Central memory CD8-positive, alpha-beta T cell (primary cell): ENCODE measurements at regions not wholly inside any gene's neighbourhood (a gene's known extent, or its start where the extent isn't known, plus 50 kb on each side); places are given as distances from the start of the nearest gene placed in this dataset.

ENCODE experiments used
- ATAC-seq: fragments of 150-1000 bp; cut with Tn5 transposase; replicated peaks from 2 replicates; pipeline ENCODE4 v1.10.0; 2022; ENCODE audit warnings: mild to moderate bottlenecking, moderate FRiP score, moderate number of reproducible peaks; ENCODE audit not compliant: poor library complexity, severe bottlenecking; ENCODE audit errors: extremely low read depth
- DNase-seq, 2 donors: peaks; one replicate each; pipeline ENCODE4 v3.0.0; 2021; ENCODE audit warnings: low spot score in 2 of 2
- H3K27ac Mint-ChIP-seq: one replicate; pipeline ENCODE4 v1.8.0; 2022; ENCODE audit warnings: low read depth, mild to moderate bottlenecking, moderate library complexity, mixed read lengths
- H3K27me3 Mint-ChIP-seq: one replicate; pipeline ENCODE4 v1.8.0; 2022; ENCODE audit warnings: mixed read lengths
- H3K36me3 Mint-ChIP-seq: one replicate; pipeline ENCODE4 v1.8.0; 2022; ENCODE audit warnings: mild to moderate bottlenecking, moderate library complexity, mixed read lengths; ENCODE audit not compliant: insufficient read depth
- H3K4me1 Mint-ChIP-seq: one replicate; pipeline ENCODE4 v1.8.0; 2022; ENCODE audit warnings: mixed read lengths
- H3K4me3 Mint-ChIP-seq: one replicate; pipeline ENCODE4 v1.8.0; 2022; ENCODE audit warnings: mild to moderate bottlenecking, moderate library complexity, mixed read lengths
- H3K9me3 Mint-ChIP-seq: one replicate; pipeline ENCODE4 v1.8.0; 2022; ENCODE audit warnings: mixed read lengths

DNA sequence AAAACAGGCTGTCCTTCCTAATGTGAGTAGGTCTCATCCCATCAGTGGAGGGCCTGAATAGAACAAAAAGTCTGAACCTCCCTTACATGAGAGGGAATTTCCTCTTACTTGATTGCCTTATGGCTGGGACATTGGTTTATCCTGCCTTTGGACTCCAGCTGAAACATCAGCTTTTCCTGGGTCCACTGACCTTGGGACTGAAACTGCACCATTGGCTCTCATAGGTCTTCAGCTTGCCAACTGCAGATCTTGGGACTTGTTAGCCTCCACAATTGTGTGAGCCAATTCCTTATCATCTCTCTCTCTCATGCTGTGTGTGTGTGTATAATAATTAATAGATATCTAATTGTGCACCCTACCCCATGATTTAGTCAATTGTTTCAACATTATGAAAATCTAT is 375.3 kb upstream of the DDI1 start:
- Mint-ChIP-seq H3K4me3 (no peak overlapping the region), H3K27ac (no peak overlapping the region), H3K36me3 (peaks cover 1% of the 10 kb centered on the region), H3K4me1 (peaks cover 12% of the 10 kb centered on the region), H3K27me3 (no peaks in the 10 kb centered on the region), H3K9me3 (no peaks in the 10 kb centered on the region)
- ATAC-seq (no peak), DNase-seq (no peak)

DNA sequence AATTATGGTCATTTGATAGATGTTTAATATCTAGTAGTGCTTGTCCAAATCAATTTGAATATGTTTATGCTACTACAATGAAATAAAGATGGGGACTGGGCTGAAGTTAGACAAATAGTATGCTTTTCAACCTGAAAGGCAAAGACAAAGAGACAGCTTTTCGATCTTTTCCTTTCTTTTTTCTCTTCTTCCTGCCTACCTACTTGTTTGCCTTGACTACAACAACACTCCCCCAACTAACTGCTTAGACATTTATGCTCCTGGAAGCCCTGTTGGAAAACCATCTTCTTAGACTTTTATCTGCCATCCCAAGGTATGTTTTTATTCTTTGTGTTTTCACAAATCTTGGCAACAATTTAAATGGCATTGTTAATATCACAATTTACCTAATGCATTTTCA is 374.4 kb upstream of the DDI1 start:
- Mint-ChIP-seq H3K36me3 (peaks cover 1% of the 10 kb centered on the region), H3K9me3 (no peaks in the 10 kb centered on the region), H3K4me3 (no peak overlapping the region), H3K4me1 (peaks cover 12% of the 10 kb centered on the region), H3K27me3 (no peaks in the 10 kb centered on the region), H3K27ac (no peak overlapping the region)
- DNase-seq (no peak), ATAC-seq (no peak)

DNA sequence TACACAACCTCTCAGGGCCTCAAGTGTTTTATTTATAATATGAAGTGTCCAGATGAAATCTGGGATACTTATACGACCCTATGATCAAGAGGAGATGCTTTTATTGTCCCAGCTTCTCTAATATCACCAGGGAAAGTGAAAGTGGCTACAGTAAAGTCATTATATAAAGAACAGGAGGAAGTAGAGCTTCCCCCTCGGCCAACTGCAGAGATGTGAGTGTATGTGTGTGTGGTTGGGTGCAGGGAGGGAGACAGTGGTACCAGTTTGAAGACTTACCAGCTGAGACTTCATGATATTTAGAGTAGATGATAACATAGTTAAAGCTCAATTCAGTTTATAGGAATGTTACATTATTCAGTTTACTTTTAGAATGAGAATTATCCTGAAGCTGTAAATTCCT is 373.6 kb upstream of the DDI1 start:
- ATAC-seq: no peak
- Mint-ChIP-seq H3K9me3 (no peaks in the 10 kb centered on the region), H3K4me1 (peaks cover 12% of the 10 kb centered on the region), H3K27me3 (no peaks in the 10 kb centered on the region), H3K27ac (no peak overlapping the region), H3K36me3 (peaks cover 1% of the 10 kb centered on the region), H3K4me3 (no peak overlapping the region)
- DNase-seq: no peak

DNA sequence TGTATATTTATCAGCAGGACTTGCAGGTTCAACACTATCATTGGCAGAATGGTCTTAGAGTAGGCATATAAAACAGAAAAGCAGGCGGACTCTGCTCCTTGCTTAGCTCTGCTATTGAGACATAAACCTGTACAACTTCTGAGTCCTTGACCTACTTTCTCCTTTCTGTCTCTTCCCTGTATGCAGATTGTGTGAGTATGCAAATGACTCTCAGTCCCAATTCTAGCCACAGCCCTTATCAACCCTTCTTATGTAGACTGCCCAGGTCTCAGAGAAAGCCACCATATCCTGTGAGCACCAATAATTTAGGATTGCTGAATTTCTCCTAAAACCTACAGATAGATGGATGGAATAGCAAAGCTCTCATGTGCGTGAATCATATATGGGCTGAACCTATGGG is 367.6 kb upstream of the DDI1 start:
- Mint-ChIP-seq H3K4me1 (peaks cover under 1% of the 10 kb centered on the region), H3K27ac (no peak overlapping the region), H3K9me3 (no peaks in the 10 kb centered on the region), H3K36me3 (no peaks in the 10 kb centered on the region), H3K4me3 (no peak overlapping the region), H3K27me3 (peaks cover 19% of the 10 kb centered on the region)
- no peak for DNase-seq
- no peak for ATAC-seq

DNA sequence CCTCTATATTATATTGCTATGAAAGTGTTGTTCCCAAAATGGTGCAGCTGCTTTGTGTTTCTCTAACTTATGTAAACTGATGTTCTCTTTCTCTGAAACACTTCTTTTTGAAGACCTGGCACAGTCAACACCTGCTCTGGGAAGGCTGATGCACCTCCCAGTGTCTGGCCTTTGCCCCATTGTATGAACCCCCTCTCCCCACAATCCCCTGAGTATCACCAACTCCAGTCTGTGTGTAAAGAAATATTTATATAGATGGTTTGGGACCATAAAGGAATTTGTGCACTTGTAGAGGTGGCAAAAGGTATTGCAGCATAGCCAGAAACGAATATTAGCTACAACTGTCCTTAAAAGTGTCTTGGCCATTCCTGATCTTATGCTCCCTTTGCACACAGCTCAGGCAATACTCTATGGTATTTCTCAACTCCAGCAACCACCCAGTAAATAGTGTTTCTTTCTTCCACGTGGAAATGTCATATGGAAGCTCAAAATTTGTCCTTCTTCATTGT is 365.2 kb upstream of the DDI1 start:
- Mint-ChIP-seq H3K9me3 (no peaks in the 10 kb centered on the region), H3K36me3 (no peaks in the 10 kb centered on the region), H3K4me1 (no peaks in the 10 kb centered on the region), H3K4me3 (no peak overlapping the region), H3K27me3 (peaks cover 19% of the 10 kb centered on the region), H3K27ac (no peak overlapping the region)
- ATAC-seq: no peak
- DNase-seq: no peak

DNA sequence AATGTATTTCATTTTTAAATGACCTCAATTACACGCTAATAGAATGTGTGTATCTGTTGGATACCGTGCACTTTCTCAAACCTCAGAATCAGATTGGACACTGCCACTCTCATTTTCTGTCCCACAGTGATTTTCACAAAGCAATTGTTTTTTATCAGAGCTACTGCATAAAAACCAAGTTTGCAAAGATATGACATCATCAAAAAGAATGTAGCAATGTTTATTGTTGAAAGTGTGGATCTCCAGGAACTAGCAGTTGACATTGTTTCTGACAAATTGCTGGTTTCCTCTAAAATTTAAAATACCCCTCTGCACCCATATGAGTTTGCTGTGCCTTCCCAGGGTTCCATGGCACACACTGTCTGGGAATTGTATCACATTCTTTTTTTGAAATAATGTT is 362.7 kb upstream of the DDI1 start:
- no peaks in the 10 kb centered on the region for H3K4me1 Mint-ChIP-seq
- no peak overlapping the region for H3K27ac Mint-ChIP-seq
- ATAC-seq (no peak), DNase-seq (no peak)
- no peaks in the 10 kb centered on the region for H3K36me3 Mint-ChIP-seq
- H3K9me3 Mint-ChIP-seq: no peaks in the 10 kb centered on the region
- peaks cover 19% of the 10 kb centered on the region for H3K27me3 Mint-ChIP-seq
- no peak overlapping the region for H3K4me3 Mint-ChIP-seq

DNA sequence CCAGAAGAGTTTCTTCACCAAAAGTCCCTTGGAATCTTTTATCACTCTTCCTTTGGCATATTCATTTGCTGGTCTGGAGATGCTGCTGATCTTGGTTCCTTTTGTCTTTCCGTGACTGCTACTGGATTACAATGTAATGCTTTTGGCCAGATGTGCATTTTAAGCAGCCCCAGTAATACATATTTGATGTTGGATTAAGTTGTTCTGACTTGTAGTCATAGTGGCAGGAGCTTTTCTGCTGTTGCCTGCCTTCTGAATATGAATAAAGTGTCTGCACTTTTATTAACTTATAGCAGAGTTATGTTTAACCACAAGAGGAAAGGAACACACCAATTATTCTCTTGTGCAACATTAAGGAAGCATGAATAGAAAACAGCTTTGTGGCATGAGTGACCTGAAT is 360.0 kb upstream of the DDI1 start:
- H3K4me3 Mint-ChIP-seq: no peak overlapping the region
- H3K36me3 Mint-ChIP-seq: no peaks in the 10 kb centered on the region
- H3K4me1 Mint-ChIP-seq: no peaks in the 10 kb centered on the region
- ATAC-seq: no peak
- no peak for DNase-seq
- no peak overlapping the region for H3K27ac Mint-ChIP-seq
- H3K9me3 Mint-ChIP-seq: no peaks in the 10 kb centered on the region
- peaks cover 18% of the 10 kb centered on the region for H3K27me3 Mint-ChIP-seq

DNA sequence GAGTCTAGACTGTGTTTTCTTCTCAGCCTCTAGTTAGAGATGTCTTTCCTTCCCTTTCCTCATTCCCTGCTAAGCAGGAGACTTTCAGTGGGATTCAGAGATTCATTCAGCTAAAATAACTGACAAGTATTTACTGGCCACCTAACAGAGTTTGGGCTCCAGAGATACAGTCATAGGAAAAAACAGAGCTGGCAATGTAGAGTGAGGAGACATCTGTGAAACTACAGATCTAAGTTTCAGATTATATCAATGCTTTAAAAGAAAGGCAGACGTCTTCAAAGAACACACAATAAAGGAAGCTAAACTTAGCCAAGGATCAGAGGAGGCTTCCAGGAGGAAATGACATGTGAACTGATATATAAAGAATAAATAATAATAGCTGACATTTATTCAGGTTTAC is 355.6 kb upstream of the DDI1 start:
- Mint-ChIP-seq H3K4me3 (no peak overlapping the region), H3K4me1 (peaks cover 7% of the 10 kb centered on the region), H3K27me3 (no peaks in the 10 kb centered on the region), H3K36me3 (no peaks in the 10 kb centered on the region), H3K27ac (no peak overlapping the region), H3K9me3 (no peaks in the 10 kb centered on the region)
- no peak for ATAC-seq
- DNase-seq: no peak

DNA sequence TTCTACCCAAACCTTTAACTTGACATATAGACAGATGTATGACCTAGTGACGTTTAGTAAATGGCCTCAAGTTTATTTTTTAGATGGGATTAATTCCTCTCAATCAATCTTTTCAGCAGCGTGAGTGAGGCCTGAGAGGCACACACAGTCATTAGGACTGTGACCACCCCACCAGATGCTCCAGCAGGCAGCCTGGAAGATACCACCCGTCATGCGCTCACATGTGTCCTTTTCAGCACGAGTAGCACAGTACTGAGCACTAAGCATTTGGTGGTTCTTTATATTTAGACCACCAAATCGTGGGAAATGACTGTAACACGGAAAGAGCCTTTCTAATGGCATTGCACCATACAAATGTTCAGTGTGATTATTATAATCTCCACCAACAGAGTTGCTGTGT is 354.6 kb upstream of the DDI1 start:
- Mint-ChIP-seq H3K36me3 (no peaks in the 10 kb centered on the region), H3K27me3 (no peaks in the 10 kb centered on the region), H3K27ac (no peak overlapping the region), H3K4me1 (peaks cover 7% of the 10 kb centered on the region), H3K4me3 (no peak overlapping the region), H3K9me3 (no peaks in the 10 kb centered on the region)
- no peak for ATAC-seq
- no peak for DNase-seq

DNA sequence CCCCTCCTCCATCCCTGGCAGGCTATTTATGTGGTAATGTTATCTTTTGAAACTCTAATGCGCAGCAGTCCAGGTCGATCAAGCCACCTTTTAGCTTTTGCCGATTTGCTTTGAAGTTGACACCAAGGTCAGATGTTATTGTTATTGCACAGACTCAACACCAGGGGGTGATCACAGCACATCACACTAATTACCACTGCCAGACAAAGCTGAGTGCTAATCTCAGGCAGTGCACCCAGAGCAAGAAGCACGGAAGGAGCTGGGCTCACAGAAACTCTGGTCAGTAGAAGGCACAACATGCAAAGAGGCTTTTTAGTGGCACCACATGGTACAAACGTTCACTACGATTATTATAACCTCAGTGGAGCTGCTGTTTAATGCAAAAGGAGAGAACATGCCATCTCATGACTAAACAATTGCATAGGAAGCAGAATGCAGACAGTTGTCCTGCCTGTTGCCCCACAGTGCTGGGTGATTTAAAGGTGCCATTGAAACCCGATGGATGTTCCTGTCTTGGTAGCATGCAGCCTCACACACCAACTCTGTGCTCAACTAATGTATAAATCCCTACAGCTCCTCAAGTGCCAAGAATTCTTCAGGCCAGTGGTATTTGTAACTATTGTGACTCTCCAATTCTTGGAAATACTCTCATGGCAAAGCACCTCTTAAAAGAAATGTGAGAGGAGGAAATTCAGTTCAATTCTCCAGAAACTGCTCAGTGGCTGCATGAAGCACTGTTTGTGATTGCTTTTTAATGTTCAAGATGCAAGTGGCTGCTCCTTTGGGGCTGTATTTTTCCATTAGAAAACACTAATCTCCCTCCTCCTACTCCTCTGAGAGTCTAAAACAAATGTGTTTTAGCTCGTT is 353.9 kb upstream of the DDI1 start:
- DNase-seq (peak; percentile 17 to 47), ATAC-seq (peak; percentile 78)
- Mint-ChIP-seq H3K27me3 (no peaks in the 10 kb centered on the region), H3K9me3 (no peaks in the 10 kb centered on the region), H3K4me1 (peaks cover 7% of the 10 kb centered on the region), H3K36me3 (no peaks in the 10 kb centered on the region), H3K27ac (no peak overlapping the region), H3K4me3 (no peak overlapping the region)

DNA sequence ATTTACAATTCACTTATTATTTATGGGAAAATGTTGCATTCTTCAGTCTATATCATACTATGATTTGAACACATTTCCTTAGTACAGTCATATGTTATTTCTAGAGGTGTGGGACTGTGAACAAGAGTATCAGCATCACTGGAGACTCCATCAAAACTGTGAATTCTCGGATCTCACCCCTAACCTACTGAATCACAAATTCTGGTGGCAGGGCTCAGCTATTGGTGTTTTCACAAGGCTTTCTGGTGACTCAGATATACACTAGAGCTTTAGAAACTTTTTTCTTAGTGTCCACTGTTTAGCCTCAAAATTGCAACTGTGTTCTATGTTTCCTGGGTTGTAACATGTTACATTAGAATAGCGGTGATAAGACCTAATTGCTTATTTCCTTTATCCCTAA is 352.9 kb upstream of the DDI1 start:
- no peak for DNase-seq
- no peak overlapping the region for H3K4me3 Mint-ChIP-seq
- ATAC-seq: no peak
- H3K4me1 Mint-ChIP-seq: peaks cover 7% of the 10 kb centered on the region
- no peaks in the 10 kb centered on the region for H3K36me3 Mint-ChIP-seq
- H3K27me3 Mint-ChIP-seq: no peaks in the 10 kb centered on the region
- no peaks in the 10 kb centered on the region for H3K9me3 Mint-ChIP-seq
- H3K27ac Mint-ChIP-seq: no peak overlapping the region

DNA sequence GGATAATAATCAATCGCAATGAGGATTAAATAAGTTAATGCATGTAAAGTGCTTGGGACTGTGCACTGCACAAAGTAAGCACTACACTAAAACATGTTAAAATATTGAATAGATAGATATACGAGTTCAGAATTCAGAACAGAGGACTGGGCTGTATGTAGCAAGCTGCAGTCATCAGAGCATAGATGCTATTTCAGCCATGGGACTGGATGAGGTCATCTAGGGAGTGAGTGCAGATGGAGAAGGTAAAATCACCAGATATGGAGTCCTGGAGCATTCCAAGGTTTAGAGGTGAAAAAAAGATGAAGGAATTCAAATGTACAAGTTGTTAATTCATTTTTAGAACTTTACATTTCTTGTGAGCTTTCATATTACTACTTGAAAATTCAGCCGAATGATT is 347.5 kb upstream of the DDI1 start:
- no peak overlapping the region for H3K4me3 Mint-ChIP-seq
- H3K27ac Mint-ChIP-seq: no peak overlapping the region
- H3K36me3 Mint-ChIP-seq: peaks cover 3% of the 10 kb centered on the region
- no peaks in the 10 kb centered on the region for H3K4me1 Mint-ChIP-seq
- DNase-seq (no peak), ATAC-seq (no peak)
- no peaks in the 10 kb centered on the region for H3K27me3 Mint-ChIP-seq
- H3K9me3 Mint-ChIP-seq: no peaks in the 10 kb centered on the region

DNA sequence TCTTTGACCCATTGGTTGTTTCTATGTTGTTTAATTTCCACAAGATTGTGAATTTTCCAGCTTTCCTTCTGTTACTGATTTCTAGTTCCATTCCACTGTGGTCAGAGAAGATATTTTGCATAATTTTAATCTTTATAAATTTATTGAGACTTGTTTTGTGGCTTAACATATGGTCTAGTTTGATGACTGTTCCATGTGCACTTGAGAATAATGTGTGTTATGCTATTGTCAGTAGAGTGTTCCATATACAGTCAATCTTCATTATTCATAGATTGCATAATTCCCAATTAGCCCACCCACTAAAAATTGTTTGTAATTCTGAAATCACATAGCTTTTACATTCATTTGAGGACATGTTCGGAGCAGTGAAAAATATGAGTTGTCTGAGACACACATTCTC is 346.1 kb upstream of the DDI1 start:
- H3K36me3 Mint-ChIP-seq: peaks cover 3% of the 10 kb centered on the region
- H3K4me1 Mint-ChIP-seq: no peaks in the 10 kb centered on the region

More for the DNA sequence above, 346.1 kb upstream of the DDI1 start:
- DNase-seq (no peak), ATAC-seq (no peak)
- Mint-ChIP-seq H3K27me3 (no peaks in the 10 kb centered on the region), H3K4me3 (no peak overlapping the region), H3K9me3 (no peaks in the 10 kb centered on the region), H3K27ac (no peak overlapping the region)
